Stimulated activated CD4-positive, alpha-beta T cell treated with anti-CD3 and anti-CD28 coated beads, Interleukin-2, amount 100 ng/mL, for 24 hours (primary cell): ENCODE measurements at regions not wholly inside any gene's neighbourhood (a gene's known extent, or its start where the extent isn't known, plus 50 kb on each side); places are given as distances from the start of the nearest gene placed in this dataset.
A peak's percentile ranks its signal among the peaks of the same experiment; 100 is the strongest.
"Not testable (repeated sequence)": the region's sequence is repeated elsewhere in the genome, so short reads cannot be mapped to it uniquely, and the experiment has no call there.

Experiments used
- DNase-seq, 2 donors: peaks; one replicate each; pipeline ENCODE4 v3.0.0-alpha.2; 2020

DNA sequence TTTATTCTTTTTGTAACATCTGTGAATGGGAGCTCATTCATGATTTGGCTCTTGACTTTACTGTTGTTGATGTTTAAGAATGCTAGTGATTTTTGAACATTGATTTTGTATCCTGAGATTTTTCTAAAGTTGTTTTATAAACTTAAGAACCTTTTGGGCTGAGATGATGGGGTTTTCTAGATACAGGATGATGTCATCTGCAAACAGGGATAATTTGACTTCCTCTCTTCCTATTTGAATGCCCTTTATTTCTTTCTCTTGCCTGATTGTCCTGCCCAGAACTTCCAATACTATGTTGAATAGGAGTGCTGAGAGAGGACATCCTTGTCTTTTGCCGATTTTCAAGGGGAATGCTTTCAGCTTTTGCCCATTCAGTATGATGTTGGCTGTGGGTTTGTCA is 445.1 kb upstream of the CFAP20DC start:
- DNase-seq, result not testable (repeated sequence)

GRCh38 chr3:59486520-59486919 is 436.7 kb upstream of the CFAP20DC start:
- DNase-seq, result no peak

- DNase-seq, result no peak
Observed at GRCh38 chr3:59483191-59483590, 433.4 kb upstream of the CFAP20DC start.

GRCh38 chr3:59482684-59483083 is 432.9 kb upstream of the CFAP20DC start:
- no peak for DNase-seq

DNA sequence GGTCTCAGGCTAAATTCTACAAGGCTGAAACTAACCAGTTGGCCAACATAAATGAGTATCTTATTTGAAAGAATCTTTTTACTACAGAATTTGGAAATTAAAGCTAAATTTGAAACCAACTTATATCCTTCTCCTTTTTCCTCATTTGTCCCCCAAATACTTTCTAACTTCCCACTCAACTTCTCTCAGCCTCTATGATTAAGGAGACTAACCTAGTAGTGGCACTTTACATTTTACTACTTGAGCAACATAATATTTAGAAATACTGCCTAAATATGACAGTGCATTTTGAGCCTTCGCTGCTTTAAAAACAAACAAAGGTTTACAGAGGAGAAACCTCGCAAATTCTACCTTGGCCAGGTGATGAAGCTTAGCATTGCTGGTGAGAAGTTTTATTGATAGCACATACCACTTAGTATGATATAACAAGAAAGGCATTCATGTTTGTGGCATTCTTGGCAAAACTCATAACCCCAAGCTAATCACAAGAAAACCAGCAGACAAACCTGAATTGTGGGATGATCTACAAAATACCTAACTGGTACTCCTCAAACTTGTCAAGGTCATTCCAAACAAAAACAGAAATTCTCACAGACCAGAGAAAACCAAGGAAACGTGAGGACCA is 432.1 kb upstream of the CFAP20DC start:
- no peak for DNase-seq

GRCh38 chr3:59480486-59480995 is 430.7 kb upstream of the CFAP20DC start:
- DNase-seq, result no peak

DNA sequence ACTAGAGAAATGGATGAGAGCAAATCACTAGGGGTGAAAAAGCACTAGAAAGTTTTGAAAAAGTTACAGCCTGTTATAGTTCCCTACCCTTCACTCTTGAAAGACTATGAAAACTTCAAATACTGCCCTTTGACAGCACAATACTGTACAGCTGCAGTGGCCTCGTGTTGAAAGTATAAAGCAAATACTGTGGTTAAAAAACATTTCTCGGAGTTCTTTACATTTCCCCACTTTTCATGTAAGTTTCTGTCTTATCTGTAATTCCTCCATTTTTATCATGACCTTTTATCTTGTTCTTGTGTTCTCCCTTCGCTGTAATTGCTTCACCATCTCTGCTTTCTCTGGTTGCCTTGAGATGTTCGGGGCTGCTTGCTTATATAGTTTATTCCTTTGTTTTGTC is 423.8 kb upstream of the CFAP20DC start:
- DNase-seq, result no peak

GRCh38 chr3:59472541-59472940 is 422.7 kb upstream of the CFAP20DC start:
- DNase-seq, result no peak

DNA sequence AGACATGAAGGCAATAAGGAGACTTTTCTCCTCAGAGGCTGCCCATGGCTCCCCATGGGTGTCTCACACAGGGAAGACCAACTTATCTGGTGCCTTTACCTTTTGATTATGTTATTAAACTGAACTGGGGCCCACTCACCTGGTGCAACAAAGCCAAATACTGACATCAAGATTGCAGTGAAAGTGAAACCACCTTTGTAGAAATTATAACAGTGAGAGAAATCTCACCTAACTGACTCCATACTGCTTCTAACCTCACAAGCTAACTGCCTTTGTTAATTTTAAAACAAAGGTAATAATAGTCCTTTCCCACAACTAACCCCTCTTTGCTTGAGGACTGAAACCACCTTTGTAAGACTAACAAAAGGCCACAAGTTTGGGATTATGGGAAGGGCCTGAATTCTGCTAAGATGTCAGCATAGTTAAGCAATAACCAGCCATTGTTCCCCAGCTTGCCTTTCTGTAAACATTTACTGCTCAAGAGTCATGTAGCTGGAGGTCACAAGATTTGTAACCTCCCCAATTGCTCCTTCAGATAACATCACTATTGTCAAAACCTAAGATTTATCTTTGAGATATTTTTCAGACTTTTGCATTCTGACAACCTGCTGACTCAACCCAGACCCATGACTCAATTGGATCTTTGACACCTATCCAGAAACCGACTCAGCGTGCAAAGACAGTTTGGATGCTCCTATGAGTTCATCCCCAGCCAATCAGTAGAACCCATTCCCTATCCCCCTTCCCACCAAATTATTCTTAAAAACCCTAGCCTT is 420.3 kb upstream of the CFAP20DC start:
- DNase-seq, result peak in 1 of 2 donors; percentile 32

DNA sequence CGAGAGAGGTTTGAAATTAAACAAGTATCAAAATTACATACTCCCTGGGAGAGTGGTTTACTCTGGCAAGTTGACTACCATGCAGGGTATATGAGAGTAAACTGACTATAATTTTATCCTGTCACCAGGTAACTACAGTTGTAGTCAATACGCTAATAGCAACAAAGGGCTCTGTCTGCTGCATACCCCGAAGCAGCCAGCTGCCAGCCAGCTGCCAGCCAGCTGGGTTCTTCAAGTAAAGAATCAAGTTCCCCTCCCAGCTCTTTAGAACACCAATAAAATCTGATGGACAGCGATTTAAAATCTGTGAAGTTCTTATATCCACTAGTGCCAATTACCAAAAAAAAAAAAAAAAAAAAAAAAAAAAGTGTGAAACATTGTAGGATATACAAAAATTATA is 417.7 kb upstream of the CFAP20DC start:
- DNase-seq, result no peak

DNA sequence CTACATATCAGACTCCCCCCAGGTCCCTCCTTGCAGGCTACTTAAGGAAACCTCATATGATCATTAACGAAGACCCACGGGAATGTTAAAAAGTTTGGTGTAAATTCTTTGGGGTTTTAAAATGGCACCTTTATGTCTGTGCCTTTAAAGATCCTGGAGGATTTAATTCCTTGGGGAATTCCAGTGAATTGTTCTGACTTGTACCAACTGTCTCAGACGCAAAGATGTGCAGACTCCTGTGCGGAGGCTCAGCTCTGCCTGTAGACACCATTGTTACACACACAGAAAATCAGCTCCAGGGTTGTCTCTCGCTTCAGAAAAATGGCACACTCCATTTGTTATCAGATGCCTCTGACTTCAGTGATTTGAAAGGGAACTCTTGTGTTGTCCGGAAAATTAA is 414.4 kb upstream of the CFAP20DC start:
- DNase-seq, result no peak

DNA sequence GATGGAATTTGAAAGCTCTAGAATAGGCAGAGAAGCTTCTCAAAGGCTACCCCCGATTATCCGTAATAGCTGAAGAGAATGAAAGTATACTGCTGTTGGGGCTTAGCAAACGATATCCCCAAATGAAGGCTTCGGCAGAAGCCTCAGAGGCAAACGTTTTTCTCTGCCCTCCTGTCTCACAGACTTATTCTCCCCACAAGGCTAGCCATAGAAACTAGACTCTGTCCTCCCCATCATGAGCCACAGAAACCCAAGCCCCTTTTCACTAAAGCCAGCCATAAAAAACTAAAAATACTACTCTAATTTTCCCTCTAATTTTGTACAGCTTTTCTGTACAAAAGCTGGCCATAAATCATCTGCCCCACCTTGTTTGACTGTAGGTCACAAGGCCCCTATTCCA is 413.4 kb upstream of the CFAP20DC start:
- no peak for DNase-seq

- DNase-seq, result no peak
Observed at GRCh38 chr3:59460068-59460467, 410.2 kb upstream of the CFAP20DC start.

DNA sequence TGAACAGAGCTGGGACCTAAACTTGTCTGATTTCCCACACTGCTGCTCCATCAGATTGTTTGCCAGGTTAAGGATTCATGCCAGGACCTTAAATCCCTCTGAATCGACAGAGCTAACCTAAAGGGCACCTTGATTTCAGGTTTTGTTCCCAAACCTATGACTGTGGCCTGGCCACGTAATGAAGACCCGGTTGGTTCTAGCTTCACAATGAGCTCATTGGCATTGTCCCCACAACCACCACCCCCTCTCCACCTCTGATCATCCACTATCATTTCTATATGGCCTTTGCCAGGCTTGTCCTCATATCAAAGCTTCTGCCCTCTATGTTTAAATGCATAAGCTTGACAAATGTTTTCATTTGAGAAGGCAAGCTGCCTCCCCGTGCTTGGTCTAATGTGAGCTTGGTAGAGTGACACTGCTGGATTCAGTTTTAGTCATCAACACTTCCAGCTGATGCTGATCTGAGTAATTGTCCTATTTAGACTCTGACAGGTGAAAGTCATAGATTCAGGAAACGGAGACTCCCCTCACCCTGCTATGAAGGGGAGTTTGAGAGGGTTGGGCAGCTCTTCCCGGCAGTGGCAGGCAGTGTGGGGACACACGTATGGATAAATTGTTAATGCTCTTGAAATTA is 407.1 kb upstream of the CFAP20DC start:
- DNase-seq, result peak in 1 of 2 donors; percentile 27

- no peak for DNase-seq
Observed at GRCh38 chr3:59451800-59452746, 402.2 kb upstream of the CFAP20DC start.

DNA sequence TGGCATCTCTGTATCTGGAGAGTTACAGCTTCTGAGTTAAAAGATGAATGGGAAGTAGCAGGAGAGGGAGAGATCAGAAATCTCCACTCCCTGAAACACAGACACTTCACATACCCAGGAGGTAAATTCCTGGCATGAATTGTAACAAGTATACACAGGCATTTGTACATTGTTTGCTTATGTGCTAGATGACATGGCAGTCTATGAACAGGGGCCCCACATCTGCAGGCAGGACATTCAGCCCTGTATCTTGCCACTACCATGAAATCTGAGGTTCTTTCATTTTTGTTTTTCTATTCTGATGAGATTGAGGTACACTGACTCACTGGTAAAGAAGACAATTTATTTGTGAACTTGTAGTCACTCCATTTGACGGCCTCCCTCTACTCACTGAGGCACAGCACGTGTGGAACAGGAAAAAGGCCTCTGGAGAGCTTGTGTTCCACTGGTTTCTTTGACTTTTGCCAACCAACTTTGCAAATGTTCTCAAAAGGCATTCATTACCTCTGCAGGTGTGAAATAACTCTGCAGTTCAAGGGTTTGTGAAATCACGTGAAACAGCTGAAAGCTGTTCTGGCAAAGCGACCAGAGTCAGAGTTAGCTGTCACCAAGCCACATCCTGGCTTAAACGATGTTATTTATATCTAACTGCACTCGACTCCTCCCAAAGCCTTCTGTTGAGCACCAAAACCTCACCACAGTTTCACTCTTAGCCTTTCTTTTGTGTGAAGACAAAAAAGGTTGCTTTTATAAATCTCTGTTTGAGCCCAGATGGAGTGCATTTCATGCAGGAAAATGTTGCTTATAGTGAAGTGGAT is 401.3 kb upstream of the CFAP20DC start:
- DNase-seq, result peak; percentile 30 to 38

- DNase-seq, result no peak
Observed at GRCh38 chr3:59450437-59450836, 400.6 kb upstream of the CFAP20DC start.

DNA sequence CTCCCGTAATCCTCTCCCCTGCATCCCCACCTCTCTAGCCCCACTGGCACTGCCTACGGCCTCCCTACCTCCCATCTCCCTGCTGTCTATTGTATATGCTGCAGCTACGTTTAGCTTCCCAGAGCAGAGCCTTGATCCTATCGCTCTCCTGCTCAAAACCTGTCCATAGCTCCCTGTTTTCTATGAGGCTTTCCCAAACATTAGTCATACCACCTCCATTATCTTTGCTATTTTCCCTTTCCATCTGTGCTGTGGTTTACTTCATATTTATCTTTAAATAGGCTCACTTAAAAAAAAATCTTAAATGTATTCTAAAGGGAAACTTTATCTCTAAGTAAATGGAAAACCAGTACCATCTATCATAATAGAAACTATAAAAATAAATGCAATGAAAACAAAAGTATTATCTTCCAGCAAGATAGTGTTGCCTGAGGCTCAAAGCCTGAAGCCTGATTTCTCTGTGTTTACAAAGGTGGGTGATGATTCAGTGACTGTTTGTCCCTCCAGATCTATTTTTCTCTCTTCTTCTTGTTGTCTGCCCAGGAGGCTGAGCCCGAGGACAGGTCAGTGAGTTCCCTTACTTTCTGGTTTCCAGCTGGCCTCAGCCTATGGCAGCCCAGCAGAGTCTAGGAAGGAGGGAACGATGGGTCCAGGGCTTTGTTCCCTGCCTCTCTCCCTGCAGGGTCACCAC is 397.1 kb upstream of the CFAP20DC start:
- no peak for DNase-seq

- no peak for DNase-seq
Observed at GRCh38 chr3:59444676-59445075, 394.9 kb upstream of the CFAP20DC start.

- no peak for DNase-seq
Observed at GRCh38 chr3:59444294-59444671, 394.5 kb upstream of the CFAP20DC start.

GRCh38 chr3:59443618-59444293 is 393.9 kb upstream of the CFAP20DC start:
- no peak for DNase-seq
